ENCODE measurements at regions not wholly inside any gene's neighbourhood (a gene's known extent, or its start where the extent isn't known, plus 50 kb on each side); places are given as distances from the start of the nearest gene placed in this dataset.

DNA sequence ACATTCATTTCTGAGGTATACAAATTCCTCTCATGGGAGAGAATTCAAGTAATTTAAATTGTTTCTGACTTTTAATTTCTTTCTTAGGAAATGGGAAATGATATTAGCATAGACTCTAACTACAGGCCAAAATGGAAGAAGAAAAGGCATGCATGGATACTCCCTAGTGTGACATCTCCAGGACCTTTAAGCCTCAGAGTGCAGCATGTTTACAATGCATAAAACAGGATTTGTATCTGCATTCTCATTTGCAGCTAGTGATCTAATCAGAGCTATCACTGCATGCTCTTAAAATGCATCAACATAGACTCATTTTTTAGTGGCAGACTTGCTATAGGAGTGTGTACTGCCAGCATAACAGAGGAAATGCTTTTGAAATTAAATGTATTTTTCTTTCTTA is 224.6 kb upstream of the GOT2 start:
- no peaks in the 10 kb centered on the region for H3K4me1 ChIP-seq
- in situ Hi-C loops (cut with MboI; ENCODE audit: low sequenced_read_pairs in 4 of 4) (no loop called here), intact Hi-C loops (cut with DNase I; ENCODE audit: low total_unique reads) (no loop called here)
- DNase-seq (no peak), ATAC-seq (no peak)
- no peaks in the 10 kb centered on the region for H3K9me3 ChIP-seq
- H3K27me3 ChIP-seq = no peaks in the 10 kb centered on the region
- H3K36me3 ChIP-seq = no peaks in the 10 kb centered on the region
- no peak for TF ChIP-seq POLR2A (IDR thresholded peaks at IDR 0.05)
- TF ChIP-seq, protein P1, sequence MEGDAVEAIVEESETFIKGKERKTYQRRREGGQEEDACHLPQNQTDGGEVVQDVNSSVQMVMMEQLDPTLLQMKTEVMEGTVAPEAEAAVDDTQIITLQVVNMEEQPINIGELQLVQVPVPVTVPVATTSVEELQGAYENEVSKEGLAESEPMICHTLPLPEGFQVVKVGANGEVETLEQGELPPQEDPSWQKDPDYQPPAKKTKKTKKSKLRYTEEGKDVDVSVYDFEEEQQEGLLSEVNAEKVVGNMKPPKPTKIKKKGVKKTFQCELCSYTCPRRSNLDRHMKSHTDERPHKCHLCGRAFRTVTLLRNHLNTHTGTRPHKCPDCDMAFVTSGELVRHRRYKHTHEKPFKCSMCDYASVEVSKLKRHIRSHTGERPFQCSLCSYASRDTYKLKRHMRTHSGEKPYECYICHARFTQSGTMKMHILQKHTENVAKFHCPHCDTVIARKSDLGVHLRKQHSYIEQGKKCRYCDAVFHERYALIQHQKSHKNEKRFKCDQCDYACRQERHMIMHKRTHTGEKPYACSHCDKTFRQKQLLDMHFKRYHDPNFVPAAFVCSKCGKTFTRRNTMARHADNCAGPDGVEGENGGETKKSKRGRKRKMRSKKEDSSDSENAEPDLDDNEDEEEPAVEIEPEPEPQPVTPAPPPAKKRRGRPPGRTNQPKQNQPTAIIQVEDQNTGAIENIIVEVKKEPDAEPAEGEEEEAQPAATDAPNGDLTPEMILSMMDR (IDR thresholded peaks at IDR 0.05 in 4 of 5, conservative IDR thresholded peaks at IDR 0.05 in 1 of 5) = no peak
- H3K27ac ChIP-seq = no peak overlapping the region
- H3K4me3 ChIP-seq = no peak overlapping the region

- in situ Hi-C loops (cut with MboI; ENCODE audit: low sequenced_read_pairs in 4 of 4) = no loop called here
- H3K9me3 ChIP-seq = no peaks in the 10 kb centered on the region
- ATAC-seq (no peak), DNase-seq (no peak)
- intact Hi-C loops (cut with DNase I; ENCODE audit: low total_unique reads) = no loop called here
- H3K4me1 ChIP-seq = no peaks in the 10 kb centered on the region
- TF ChIP-seq POLR2A (IDR thresholded peaks at IDR 0.05) = no peak
- TF ChIP-seq, protein P1 (IDR thresholded peaks at IDR 0.05 in 4 of 5, conservative IDR thresholded peaks at IDR 0.05 in 1 of 5) = no peak
- H3K4me3 ChIP-seq = no peak overlapping the region
- no peaks in the 10 kb centered on the region for H3K27me3 ChIP-seq
- no peak overlapping the region for H3K27ac ChIP-seq
- no peaks in the 10 kb centered on the region for H3K36me3 ChIP-seq
Measured at GRCh38 chr16:58948244-58948643, 214.1 kb upstream of the GOT2 start.

DNA sequence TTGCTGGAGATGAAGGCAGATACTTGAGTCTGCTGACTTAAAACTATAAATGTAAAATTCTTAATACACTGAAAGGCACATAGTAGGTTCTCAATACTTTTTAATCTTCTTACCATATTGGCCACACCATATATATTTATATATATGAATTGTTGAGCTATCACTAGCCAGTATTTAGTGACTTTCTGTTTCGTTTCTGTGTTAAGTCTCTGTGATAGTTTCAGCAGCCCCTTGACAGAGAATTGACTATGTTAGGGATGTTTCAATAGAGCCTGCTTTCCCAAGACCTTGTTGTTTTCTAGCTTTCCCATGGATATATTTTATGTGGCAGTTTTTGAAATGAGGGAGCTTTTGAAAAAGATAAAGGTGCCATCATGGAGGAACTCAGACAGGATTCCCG is 206.5 kb upstream of the GOT2 start:
- in situ Hi-C loops (cut with MboI; ENCODE audit: low sequenced_read_pairs in 4 of 4) (no loop called here), intact Hi-C loops (cut with DNase I; ENCODE audit: low total_unique reads) (no loop called here)
- Histone ChIP-seq H3K4me3 (no peak overlapping the region), H3K27me3 (no peaks in the 10 kb centered on the region), H3K36me3 (no peaks in the 10 kb centered on the region), H3K9me3 (no peaks in the 10 kb centered on the region), H3K4me1 (no peaks in the 10 kb centered on the region), H3K27ac (no peak overlapping the region)
- TF ChIP-seq, protein P1 (IDR thresholded peaks at IDR 0.05 in 4 of 5, conservative IDR thresholded peaks at IDR 0.05 in 1 of 5) = no peak
- no peak for TF ChIP-seq POLR2A (IDR thresholded peaks at IDR 0.05)
- ATAC-seq (no peak), DNase-seq (no peak)

- Histone ChIP-seq H3K4me3 (no peak overlapping the region), H3K4me1 (no peaks in the 10 kb centered on the region), H3K9me3 (no peaks in the 10 kb centered on the region), H3K27ac (no peak overlapping the region), H3K36me3 (no peaks in the 10 kb centered on the region), H3K27me3 (no peaks in the 10 kb centered on the region)
- DNase-seq (no peak), ATAC-seq (no peak)
- in situ Hi-C loops (cut with MboI; ENCODE audit: low sequenced_read_pairs in 4 of 4) (no loop called here), intact Hi-C loops (cut with DNase I; ENCODE audit: low total_unique reads) (no loop called here)
- TF ChIP-seq, protein P1 (IDR thresholded peaks at IDR 0.05 in 4 of 5, conservative IDR thresholded peaks at IDR 0.05 in 1 of 5) = no peak
- TF ChIP-seq POLR2A (IDR thresholded peaks at IDR 0.05) = no peak
Measured at GRCh38 chr16:58938811-58939210, 204.7 kb upstream of the GOT2 start.

GRCh38 chr16:58937661-58938060 is 203.5 kb upstream of the GOT2 start:
- Histone ChIP-seq H3K27ac (no peak overlapping the region), H3K4me3 (no peak overlapping the region), H3K36me3 (no peaks in the 10 kb centered on the region), H3K4me1 (no peaks in the 10 kb centered on the region), H3K9me3 (no peaks in the 10 kb centered on the region), H3K27me3 (no peaks in the 10 kb centered on the region)
- DNase-seq (no peak), ATAC-seq (no peak)
- TF ChIP-seq, protein P1 (IDR thresholded peaks at IDR 0.05 in 4 of 5, conservative IDR thresholded peaks at IDR 0.05 in 1 of 5) = no peak
- no peak for TF ChIP-seq POLR2A (IDR thresholded peaks at IDR 0.05)
- intact Hi-C loops (cut with DNase I; ENCODE audit: low total_unique reads) (no loop called here), in situ Hi-C loops (cut with MboI; ENCODE audit: low sequenced_read_pairs in 4 of 4) (no loop called here)
